NOMO-1 treated with DMSO at 0.1 percent for 48 hours (cell line): ENCODE measurements at regions not wholly inside any gene's neighbourhood (a gene's known extent, or its start where the extent isn't known, plus 50 kb on each side); places are given as distances from the start of the nearest gene placed in this dataset.
"Not testable (repeated sequence)": the region's sequence is repeated elsewhere in the genome, so short reads cannot be mapped to it uniquely, and the experiment has no call there.

Source experiments
- DNase-seq: peaks from one replicate; lab custom pipeline; 2025; ENCODE audit not compliant: unreplicated experiment; lab: John Stamatoyannopoulos, UW

DNA sequence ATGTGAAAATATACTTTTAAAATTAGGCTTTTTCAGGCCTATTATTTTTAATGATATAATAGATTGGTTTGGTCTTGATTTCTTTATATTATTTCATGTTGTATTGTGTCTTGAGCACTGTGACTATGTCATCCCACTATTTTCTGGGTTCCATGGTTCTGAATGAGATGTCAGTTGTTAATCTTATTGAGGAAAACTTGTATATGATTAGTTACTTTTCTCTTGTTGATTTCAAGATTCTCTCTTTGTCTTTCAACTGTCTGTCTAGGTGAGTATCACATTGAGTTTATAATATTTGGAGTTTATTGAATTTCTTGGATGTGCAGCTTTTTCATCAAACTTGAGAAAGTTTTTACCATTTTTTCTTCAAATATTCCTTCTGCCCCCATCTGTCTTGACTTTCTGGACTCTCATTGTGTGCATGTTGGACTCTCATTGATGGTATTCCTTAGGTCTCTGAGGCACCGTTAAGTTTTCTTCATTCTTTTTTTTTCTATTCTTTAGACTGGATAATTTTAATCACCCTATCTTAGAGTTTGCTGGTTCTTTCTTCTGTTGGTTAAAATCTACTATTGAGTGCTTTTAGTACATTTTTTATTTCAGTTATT, 175.8 kb downstream of the TMEM167A start:
- DNase-seq = no peak

DNA sequence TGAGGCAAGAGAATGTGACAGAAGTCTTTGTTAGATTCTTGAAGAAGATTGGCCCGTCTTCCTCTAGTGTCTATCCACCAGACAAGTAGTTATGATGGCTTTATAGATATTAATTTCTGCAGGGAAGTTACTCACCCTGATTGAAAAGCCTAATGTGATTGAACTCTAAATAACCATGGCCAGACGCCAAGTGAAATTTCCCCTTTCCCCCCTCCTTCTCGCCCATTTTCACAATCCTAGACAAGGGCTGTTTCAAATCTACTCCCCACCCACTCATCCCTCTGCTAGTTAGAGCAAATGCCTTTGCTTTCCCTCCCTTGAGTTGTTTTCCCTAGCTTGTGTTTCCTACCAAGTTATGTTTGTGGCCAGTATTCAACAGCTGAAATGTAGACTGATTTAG, 182.5 kb downstream of the TMEM167A start:
- peak; percentile 8 for DNase-seq

DNA sequence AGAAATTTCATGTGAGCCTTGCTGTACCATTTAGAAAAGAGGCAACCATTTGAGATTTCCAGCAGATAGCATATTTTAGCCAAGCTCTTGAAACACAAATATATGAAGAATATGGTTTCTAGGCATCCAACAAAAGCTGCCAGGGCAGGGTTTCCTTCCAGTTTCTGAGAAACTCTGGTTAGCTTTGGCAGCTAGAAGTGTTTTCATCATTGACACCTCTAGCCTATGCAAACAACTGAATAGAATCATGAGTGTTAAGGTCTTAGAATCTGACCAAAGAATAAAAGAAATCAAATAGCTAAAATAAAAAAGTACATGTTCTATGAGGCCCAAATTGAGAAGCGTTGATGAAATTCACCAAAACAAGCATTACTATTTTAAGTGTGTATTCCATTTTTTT, 188.1 kb downstream of the TMEM167A start:
- no peak for DNase-seq

DNA sequence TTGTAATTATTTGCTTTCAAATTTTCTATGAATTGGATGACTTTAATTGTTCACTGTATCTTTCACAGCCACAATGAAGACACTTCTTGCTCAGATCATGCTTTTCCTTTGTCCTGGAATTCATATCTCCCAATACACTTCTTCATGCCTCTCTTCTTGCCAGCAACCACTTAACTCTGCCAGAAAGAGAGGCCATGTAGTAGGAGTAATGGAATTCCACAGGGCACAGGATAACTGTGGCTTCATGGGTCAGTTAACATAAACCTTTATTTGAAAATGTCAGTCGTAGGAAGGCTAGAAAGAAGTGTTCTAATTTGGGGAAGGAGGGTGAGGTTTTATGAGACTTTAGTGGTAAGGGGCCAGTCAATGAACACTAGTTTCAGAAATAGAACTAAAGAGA, 190.3 kb downstream of the TMEM167A start:
- no peak for DNase-seq

DNA sequence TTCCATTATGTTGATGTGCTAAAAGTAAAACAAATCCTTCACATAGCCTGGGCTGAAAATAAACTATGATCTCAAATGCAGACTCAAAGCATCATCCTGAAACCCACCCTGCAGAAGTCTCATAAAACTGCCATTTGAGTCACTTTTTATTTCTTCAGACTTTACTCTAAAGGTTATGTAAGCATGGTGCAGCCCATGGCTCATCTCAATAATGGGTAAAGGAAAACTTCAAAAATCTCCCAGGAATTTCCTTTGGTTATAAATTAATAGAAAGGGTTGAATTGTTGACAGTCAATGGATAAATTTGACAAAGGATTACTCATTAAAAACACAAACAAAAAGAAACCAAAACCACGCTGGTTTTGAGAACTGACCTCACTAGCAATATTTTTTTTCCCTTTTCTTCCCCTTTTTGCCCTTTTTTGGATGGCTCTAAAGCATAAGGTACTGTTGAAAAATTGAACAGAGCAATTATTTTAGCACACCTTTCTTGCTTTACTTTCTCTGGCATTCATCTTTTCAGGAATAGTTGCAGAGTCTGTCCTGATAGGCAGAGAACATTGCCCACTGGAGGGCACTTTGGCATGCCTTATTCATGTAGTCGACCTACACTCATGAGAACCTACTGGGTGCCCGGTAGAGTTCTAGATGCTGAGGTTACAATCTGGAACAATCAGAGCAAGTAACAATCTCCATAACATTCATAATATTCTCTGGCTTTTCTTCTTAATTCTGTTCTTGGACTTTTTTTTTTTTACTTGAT, 191.4 kb downstream of the TMEM167A start:
- peak; percentile 32 for DNase-seq

DNA sequence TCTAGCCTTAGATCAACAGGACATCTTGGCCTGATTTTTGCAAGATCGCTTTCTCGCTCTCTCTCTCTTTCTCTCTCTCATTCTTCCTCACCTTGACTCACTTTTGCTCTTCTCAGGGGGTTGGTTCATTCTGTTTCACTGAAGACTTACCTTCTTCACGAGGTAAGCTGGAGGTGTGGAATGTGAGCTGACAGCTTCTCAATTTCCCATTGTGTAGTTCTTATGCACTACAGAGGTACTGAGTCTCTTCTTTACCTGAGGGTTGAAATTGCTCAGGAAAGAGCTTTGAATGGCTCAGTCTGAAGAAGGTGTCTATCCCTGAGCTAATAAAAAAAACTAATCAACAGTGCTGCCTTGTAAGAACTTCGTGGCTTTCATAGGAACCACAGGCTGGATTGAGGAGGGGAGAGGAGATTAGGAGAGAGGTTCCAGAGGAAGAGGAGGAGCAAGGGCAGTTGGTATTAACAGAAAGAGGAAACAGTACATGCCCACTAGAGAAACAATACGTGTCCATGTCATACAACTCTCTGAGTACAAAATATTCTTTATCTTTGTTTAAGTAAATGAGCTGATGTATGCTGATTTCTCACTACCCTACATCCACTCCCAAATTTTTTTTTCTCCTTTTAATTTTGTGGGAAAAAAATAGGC, 192.2 kb downstream of the TMEM167A start:
- DNase-seq = peak; percentile 5

DNA sequence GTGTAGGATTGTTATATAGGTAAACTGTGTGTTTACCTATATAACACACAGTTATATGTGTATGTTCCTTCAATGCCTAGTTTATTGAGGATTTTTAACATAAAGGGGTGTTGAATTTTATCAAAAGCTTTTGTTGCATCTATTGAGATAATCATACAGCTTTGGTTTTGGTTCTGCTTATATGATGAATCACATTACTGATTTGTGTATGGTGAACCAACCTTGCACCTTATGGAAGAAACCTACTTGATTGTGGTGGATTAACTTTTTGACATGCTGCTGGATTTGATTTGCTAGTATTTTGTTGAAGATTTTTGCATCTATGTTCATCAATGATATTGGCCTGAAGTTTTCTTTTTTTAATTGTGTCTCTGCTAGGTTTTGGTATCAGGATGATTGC, 194.9 kb downstream of the TMEM167A start:
- DNase-seq = no peak

DNA sequence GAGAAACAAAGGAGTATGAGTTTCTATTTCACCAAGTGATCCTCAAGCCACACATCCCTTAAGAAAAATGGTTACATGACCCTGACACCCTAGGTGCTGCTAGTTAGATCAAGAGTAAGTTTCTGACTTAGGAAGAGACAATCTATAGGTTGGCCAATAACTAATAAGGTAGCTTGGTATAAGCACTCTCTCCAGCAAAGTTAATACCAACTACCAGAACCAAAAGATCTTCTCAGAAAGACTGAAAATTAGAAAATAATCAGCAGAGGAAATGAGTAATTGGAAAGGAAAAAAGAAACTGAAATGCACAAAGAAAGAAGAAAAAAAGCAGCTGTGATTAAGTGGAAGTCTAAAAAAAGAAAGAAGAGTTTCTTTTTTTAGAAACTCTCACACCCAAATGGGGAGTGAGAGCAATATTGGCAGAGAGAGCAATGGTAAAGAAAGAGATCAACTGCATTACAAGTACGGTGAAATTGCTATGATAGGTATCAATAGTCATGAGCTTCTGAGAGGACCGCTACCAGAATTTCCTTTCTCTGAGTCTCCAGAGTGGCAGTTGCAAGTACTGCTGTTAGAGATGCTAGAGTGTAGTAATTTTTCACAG, 195.5 kb downstream of the TMEM167A start:
- DNase-seq = no peak

DNA sequence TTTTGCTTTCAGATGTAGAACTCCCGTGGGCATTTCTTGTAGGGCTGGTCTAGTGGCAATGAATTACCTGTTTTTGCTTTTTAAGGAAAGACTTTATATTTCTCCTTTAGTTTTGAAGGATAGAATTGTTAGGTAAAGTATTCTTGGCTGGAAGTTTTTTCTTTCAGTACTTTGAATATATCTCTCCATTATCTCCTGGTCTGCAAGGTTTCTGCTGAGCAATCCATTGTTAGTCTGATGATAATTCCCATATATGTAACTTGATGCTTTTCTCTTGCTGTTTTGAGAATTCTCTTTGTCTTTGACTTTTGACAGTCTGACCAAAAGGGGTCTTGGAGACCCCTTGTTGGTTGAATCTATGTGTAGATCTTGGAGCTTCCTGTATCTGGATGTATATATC, 198.1 kb downstream of the TMEM167A start:
- no peak for DNase-seq

DNA sequence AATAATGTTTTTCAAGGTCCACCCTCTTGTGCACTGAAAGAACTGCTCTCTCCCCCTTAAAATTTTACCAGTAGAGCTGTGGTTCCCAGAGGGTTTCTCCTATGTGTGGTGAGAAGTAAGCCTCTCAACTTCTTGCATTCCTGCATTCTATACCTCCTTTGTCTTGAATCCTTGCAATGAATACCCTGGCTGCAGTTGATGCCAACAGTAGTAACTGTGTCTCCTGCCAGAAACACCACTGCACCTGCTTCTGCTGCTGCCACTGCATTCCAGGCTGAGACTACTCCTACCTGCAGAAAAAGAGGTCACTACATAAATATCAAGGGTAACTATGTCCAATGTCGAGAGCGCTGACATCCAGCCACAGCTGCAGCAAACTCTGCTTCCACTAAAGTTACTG, 203.7 kb downstream of the TMEM167A start:
- no peak for DNase-seq

DNA sequence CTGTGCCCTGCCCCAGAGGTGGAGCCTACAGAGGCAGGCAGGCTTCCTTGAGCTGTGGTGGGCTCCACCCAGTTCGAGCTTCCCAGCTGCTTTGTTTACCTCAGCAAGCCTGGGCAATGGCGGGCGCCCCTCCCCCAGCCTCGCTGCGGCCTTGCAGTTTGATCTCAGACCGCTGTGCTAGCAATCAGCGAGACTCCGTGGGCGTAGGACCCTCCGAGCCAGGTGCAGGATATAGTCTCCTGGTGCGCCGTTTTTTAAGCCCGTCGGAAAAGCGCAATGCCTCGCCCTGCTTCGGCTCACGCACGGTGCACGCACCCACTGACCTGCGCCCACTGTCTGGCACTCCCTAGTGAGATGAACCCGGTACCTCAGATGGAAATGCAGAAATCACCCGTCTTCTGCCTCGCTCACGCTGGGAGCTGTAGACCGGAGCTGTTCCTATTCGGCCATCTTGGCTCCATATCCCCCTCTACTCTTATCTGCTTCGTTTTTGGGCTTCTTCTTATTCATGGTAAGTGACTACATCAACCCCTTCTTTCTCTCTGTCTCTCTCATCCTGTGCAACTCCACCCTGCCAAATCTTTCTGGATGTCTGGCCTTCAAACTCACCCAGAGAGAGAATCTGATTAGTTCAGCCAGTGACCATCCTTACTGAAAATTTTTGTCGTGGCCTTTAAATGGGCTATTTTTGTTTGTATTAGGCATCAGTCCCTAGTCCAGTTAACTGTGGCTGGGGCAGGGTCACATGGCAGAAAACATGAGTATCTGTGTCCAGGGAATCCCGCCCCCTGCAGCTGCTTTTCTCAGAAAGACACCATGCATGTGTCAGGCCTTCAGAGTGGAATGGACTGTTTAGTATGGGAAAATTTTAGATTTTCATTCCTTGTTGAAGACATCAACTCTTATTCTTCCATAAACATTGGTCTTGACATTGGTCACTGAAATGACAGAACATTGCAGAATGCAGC, 204.6 kb downstream of the TMEM167A start:
- DNase-seq = not testable (repeated sequence)

DNA sequence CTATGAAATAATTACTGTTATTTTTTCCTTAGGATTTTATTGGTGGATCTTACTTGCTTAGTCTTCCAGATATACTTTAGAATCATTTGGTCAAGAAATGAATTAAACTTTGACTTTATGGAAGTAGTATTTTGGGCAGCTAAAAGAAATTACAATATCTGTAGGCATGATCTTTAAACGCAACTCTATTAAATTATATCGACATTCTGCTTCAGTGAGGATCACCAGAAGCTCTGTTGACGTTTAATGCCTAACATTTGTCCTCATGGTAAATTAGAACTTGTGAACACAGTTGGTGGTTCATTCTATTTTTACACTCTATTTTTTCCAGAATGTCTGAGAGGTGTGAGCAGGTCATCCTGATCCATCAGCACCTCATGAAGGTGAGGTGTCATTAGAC, 211.6 kb downstream of the TMEM167A start:
- no peak for DNase-seq

DNA sequence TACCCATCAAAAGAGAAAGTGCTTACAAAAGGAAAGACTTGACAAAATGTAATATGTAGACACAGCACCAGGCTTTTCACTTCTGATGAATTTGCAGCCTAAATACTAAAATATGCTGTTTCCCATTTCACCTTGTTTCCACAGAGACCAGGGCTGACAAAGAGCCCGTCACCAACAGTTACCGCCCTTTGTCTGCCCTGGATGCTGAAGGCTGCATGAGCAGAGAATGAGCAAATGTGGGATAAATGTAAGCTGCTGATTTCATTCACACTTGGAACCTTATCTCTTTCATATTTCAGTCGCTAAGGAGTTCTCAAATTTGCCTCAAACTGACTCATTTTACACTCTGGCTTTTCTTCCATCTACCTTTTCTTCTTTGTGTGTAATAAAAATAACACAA, 213.9 kb downstream of the TMEM167A start:
- DNase-seq = no peak

DNA sequence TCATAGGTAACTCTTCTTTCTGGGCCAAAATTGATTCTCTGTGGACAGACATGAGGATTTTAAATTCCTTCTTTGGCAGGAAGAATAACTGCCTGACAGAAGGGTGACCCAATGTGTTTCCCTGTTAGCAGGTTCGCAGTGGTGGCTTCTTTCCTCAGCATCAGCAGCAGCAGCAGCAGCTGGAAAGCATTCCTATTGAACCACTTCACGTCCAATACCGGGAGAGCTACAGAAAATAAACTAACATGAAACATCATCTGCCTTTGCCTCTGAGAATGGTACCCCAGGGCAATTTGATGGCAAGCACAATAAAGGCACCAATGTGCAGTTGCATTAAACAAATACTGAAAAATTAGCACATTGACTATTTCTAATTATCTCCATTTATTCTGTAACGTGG, 214.5 kb downstream of the TMEM167A start:
- DNase-seq = no peak

DNA sequence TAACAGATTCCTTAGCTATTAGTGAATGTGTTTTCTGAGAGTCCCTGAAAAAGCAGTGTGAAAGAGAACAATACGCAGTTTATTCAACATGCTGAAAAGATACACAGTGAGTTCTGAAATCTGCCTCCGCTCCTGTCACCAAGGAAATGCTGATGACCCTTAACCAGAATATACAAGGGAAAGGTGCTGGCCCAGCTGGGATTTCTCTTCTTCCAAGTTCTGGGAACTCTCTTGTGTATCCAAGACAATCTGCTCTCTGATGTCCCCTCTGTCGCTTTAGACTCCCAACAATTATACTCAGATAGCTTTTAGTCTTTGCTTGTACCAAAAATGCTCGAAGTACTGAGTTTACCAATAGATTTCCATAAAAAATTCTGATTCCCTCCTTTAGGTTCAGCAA, 214.9 kb downstream of the TMEM167A start:
- no peak for DNase-seq

DNA sequence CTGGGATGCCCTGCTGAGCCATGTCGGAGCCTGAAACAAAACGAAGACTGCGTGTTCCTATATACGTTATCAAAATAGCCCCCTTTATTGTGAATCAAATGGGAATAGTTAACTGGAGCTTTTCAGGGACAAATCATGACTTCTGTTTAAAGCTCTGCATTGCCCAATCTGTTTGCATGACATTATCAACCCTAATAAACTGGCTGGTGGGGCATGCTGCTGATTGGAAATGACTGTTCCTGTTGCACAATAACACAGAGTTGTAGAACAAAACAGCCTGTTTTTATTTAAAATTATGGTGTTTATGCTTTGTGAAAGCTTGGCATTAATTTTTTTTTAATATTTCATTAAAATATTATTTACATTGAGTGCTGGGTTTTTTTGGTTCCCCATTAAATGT, 215.5 kb downstream of the TMEM167A start:
- peak; percentile 14 for DNase-seq

DNA sequence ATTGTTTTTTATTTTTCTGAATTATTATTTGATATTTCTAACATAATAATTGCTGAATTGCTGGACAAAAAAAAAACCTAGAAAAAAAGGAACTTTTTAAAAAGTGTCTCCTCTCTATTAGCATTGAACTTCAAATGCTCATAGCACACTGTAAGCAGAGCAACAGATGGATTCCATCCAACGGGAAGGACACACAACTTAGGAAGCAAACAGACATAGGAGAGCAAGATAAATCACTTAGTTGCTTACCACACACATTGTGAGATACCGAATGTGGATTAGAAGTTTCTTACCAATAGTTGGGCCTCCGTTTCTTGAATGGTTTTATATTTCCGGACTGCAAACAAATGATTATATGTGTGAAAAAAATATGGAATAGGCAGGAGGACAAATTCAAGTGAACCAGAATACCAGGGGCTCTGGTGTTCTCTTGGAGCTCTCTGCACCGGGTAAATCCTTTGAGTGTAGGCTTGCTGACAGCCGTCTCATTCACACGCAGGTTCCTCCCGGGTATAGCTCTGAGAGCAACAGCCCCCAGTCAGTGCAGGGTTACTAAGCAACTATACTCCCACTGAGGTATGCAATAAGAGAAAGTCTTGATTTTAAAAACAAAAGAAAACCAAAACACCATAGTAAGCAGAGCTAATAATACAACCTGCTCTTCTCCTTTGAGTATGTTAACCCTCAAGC, 217.6 kb downstream of the TMEM167A start:
- no peak for DNase-seq

DNA sequence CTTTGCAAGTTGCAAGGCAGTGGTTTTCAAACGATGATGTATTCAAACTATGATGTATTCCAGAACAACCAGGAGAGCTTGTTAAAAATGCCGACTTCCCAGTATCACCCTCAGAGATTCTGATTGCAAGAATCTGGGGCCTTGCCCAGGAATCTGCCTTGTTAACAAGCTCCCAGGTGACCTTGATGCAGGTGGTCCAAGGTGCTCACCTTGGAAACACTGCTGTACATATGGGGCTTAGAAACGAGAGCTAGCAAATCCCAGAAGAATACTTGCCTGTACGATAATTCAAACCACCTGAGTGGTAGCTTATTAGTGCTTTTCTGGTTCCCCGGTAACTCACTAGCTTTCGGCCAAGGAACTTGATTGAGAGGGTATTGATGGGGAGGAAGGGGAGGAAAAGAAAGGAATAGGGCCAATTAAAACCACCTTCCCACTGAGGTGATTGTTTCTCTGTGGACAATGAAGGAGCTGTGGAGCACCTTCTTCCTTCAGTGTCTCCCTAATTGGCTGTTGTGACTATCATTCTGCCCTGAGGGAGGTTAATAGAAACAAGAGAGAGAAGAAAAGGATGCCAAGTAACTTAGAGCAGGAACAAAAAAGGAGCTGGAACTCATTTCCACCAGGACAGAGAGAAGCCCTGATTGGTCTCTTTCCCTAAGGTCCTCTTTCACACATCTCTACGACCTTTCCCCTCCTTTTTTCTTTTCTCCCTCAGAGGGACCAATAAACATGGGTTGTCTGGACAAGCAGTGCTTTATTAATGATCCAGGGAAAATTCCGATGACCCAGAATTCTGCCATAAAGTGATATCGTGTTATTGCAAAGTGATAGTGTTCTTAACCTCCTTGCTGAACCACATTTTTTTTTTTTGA, 218.8 kb downstream of the TMEM167A start:
- no peak for DNase-seq

DNA sequence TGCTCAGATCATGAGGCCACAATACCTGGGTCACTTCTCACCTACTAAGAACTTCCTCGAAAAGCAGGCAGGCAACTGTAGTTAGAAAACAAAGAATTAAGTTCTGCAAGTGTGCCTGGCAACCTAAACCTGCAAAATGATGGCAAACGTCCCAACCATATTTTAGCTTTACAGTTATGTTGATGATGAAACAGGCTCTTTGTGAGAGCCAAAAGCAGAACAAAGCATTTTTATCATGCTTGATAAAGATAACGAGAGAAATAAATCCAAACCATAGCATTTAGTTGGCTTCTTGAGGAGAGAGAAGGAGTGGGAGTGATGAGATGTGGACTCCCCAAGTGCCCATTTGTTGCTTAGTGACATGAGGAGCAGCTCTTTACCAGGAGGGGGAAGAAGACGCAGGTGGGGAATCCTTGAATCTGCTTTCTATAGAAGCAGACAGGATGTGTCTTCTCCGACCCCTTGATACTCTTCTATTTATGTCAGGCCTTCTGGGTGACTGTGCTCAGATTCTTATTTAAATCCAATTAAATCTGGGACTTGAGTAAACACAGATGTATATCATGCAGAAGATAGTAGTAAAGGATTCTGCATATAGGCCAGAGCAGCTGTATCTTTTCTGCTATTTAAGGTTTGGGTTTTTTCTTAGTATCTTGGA, 221.2 kb downstream of the TMEM167A start:
- no peak for DNase-seq
